AG08396 (cell line): ENCODE measurements at regions not wholly inside any gene's neighbourhood (a gene's known extent, or its start where the extent isn't known, plus 50 kb on each side); places are given as distances from the start of the nearest gene placed in this dataset.

Experiments
- DNase-seq: peaks from one replicate; pipeline ENCODE4 v3.0.0; 2012; ENCODE audit warnings: low spot score, mixed read lengths

DNA sequence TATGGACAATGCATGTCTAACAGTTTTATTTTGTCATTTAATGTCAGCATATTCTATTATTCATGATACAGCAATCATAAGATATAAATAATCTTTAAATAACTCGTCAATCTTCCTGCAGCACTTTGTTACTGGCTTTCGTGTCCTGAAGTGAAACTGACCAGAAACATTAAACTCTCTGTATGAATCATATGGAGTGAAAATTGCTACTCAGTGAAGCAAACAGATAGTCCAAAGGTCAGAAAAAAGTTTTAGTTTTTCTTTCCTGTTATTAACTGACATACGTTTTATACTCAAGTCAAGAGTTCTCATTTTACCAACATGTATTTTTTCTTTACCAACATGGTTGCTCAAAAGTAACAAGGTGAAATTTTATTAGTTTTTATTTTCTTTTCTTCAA lies 106.8 kb upstream of the GALNT5 start:
- DNase-seq, result peak; percentile 27

DNA sequence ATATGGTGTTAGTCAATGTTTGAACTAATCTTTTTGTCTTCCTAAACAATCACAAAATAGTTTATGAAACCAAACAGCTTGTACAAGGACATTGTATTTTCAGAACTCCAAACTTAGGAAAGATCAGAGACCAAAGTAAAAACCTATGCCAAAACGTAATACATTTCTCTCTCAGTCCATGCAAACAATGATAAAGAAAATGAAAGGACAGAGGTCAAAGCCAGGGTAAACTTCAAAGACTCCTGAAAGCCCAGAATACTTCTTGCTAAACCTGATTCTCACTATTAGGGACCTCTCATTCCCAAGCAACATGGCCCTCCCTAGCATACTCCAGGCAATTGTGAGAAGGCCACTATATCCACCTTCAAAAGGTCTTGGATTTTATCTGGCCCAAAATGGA lies 105.1 kb upstream of the GALNT5 start:
- DNase-seq, result no peak

DNA sequence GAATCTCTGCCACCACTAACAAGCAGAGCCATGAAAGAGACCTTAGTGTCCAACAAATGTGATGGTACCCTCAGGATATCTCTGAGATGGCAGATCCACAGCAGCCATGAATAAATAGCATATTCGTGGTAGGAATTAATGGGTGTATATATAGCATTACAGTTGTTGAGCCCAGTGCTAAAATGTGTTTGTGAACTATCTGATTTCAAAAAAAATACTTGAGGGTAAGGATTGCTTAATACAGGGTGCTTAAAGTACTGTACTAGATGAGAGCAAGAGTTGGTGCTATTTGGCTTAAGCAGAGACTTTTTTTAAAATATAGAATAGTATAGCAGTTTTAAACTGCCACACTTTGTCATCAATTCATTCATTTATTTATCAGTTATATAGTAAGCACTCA lies 101.5 kb upstream of the GALNT5 start:
- DNase-seq, result no peak

DNA sequence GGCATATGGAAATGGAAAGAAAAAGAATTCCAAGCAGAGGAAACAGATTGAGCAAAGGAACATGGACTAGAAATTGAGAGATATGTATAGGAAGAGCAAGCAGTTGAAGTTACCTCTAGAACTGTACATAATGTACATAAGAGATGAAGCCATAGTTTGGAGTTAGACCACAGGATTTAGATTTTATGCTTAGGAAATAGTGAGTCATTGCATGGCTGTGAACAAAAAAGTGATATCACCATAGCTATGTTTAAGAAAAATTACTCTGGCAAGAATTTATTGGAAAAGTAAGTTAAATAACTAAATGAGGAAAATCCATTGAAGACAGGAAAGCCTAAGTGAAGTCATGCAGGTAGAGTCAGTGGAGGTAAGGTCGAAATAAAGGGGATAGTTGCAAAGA lies 99.4 kb upstream of the GALNT5 start:
- DNase-seq, result no peak

DNA sequence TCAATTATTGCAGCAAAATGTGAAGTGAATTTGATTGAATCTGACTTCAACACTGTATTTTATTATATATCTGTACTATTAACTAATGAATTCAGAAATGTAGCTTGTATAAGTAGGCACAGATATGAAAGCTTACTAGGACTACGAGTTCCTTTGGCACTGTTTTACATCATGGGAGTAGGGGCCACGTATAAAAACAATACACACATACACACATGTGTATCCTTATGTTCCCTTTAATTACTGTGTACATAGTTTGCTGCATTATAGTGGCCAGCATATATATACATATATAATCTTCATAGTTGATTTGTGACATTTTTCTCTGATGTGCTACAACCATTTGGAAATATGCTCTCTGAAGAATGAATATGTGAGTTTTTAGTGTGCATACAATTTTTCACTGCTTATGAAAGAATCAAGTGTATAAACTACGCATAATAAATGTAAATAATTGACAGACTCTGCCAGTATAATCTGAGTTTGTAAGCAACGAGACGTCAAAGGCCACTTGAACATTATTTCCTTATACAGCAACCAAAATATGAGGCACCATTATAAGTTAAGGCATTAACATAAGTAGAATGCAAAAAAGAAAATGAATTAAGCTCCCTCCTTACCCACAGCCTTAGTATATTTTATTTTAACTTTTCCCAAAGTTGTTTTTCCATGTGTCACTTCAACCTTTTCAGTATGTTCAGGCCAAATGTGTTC lies 98.1 kb upstream of the GALNT5 start:
- no peak for DNase-seq

DNA sequence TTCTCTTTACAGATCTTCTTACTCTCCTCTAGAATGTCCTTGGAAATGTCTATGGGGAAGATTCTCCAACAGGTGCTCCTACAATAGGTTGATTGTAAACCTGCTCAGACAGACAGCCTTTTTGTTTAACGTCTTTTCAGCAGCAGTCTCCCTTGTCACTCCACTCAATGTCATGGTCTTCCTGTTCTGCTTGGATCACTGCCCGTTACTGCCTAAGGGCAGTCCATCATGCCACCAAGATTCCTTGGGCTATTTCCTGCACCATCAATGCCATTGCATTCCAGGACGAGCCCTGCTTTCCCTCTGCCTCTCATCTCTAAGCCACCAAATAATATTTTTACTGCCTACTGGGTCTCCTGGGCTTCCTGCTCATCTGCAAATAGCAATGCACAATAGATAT lies 97.4 kb upstream of the GALNT5 start:
- no peak for DNase-seq

DNA sequence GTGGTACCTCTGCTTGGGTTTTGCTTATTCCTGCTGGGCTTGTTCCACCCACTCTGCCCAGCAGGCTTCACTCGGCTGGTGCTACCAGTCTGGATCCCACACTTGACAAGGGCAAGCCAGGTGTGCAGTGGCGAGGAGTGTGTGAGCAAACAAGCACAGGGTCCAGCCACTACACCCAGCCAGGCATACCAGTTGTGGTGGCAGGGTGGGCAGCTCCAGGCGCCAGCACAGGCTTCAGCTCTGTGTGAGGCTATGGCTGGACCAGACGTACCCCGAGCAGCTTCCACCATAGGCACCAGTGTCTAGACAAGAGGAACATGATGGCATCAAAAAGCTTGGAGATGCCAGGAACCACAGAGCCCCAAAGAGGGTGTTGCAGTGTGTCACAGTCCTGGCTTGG lies 93.1 kb upstream of the GALNT5 start:
- no peak for DNase-seq

DNA sequence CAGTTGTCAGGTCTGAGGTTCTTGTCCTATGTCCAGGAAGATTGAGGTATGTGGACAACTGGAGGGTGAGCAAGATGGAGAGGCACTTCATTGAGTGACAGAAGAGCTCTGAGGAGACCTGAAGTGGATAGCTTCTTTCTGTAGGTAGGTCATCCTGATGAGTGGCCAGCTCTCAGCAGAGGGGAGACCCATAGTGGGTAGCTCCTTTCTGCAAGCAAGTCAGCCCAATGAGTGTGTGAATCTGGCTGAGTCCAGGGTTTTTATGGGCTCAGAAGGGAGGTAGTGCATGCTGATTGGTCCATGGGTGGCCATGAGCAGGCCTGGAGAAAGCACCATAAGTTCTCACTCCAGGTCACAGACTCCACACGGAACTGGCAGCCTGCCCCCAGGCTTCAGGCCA lies 92.6 kb upstream of the GALNT5 start:
- DNase-seq, result no peak

DNA sequence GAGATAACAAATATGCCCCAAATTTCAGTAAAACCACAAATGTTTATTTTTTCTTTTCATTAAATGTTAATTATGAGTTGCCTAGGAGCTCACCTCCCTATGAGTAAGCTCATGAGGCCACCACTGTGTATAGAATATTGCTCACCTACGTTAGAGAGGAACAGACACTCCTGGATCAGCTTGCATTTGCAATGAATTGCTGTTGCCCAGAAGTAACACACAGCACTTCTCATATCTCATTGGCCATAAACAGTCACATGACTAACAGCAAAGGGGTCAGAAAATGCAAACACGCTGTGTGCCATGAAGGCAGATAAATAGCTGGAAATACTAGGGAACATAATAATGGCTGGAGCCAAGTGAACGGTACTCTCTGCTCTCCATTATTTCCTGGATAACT lies 89.0 kb upstream of the GALNT5 start:
- no peak for DNase-seq

DNA sequence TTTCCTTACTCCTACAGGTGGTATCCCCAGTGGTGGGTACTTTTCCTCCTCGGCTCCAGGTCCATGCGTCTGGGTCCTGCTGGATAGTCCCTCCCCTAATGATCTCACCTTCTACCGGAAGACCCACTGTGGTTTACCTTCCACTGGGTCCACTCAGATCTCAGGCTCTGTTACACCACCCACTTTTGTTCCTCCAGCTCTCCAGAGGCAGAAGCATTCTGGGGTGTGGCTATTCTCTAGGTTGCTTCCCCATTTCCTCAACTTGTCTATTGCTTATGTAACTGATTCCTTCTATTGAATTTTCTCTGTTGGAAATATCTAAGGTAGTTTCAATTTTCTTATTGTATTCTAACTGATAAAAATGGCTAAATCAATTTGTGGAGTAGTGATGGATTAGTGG lies 87.6 kb upstream of the GALNT5 start:
- DNase-seq, result no peak

DNA sequence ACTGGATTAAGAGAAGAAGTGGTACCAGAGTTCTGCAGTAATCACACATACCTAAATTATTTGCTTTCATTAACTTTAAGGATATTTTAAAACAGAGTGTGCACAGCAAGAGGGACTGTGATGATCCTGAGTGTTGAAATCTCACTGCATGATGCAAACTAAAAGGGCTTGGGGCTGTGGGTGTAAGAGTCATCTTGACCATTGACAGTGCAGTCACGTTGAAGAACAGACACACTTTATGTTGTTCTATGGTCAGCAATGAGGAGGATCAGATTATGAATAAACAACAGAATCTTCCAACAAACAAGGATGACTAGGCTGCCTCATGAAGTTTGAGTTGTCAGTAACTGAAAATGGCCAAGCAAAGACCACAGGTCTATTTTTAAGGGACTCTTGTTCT lies 87.2 kb upstream of the GALNT5 start:
- no peak for DNase-seq

DNA sequence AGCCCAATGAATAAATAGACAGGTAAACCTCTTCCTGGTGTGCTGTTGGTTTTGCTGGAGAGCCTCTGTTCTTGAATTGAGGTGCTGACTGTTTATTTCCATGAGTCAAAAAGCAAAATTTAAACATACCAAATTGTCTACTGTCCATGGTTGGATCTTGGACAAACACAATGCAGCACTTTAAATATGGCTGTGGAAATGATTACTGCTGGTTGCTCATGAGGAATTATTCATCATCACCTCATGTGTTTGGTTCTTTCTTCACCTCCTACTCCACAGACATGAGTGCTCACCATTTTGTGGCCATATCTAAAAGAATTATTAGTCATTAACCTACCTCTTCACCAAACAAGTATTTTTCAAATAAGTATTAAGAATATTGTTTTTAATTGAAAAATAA lies 85.3 kb upstream of the GALNT5 start:
- DNase-seq, result no peak

DNA sequence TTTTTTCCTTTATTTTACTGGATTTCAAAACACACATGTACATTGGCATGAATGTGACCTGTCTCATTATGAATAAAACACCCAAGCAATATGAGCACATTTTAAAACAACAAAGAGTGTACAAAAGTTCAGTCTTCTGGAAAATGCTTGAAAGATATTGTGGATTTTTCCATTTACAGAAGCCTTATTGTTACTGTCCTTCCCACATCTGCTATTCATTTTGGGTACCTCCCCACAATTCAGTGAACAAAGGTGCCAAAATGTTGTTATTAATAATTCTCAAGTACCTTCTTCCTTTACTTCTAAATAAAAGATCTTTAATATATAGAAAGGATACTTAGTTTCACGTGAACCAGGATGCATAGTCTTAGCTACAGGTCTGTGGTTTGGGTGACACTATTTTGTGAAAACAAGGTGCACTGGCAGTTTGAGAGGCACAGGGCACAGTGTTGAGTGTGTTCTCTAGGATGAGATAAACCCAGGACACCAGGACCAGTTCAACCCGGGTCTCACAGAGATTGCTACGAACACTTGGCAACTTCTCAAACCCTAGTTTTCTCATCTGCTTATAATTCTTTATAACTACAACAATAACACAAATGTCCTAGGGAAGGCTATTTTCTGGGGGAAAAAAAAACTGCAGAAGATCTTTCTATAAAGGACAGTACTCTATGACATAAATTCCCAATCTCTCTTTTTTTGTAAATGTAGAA lies 84.5 kb upstream of the GALNT5 start:
- no peak for DNase-seq

DNA sequence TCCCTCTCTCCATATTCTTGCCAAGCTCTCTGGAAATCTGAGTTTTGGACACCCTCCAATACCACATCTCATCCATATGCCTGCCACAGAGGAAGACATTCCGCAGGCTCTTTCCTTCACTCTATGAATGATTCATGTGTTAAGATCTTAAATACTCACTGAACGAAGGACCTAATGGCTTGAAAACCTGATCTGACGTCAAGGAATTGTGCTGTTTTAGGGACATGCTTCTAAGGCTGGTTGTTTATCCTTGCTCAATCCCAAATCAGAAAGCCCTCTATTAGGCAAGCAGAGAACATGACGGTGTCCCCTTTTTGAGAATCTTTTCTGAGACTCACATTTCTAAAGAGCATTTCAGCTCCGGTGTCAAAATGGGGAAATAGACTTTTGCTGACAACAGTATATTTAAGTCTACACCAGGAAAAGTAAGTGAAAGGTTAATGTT lies 83.7 kb upstream of the GALNT5 start:
- DNase-seq, result peak; percentile 78

DNA sequence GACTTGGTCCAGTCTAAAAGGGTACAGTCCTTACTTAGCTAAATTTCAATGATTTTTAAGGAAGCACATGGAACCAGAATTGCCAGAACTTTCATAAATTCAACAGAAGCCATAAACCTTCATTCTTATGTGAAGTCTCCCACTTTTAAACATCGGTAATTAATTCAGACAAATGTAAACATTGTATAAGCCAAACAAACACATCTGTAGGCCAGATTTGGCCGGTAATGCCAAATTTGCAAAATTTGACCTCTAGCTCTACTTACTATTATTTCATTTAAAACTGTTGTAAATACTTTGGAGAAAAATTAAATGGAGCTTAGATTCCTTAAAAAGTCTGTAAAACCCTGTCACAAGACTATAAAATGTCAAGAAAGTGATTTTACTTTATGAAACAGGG lies 83.2 kb upstream of the GALNT5 start:
- no peak for DNase-seq

DNA sequence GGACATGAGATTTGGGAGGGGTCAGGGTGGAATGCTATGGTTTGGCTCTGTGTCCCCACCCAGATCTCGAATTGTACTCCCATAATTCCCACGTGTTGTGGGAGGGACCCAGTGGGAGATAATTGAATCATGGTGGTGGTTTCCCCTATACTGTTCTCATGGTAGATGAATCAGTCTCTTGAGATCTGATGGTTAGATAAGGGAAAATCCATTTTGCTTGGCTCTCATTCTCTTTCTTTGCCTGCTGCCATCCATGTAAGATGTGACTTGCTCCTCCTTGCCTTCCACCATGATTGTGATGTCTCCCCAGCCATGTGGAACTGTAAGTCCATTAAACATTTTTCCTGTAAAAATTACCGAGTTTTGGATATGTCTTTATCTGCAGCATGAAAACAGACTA lies 80.9 kb upstream of the GALNT5 start:
- no peak for DNase-seq

DNA sequence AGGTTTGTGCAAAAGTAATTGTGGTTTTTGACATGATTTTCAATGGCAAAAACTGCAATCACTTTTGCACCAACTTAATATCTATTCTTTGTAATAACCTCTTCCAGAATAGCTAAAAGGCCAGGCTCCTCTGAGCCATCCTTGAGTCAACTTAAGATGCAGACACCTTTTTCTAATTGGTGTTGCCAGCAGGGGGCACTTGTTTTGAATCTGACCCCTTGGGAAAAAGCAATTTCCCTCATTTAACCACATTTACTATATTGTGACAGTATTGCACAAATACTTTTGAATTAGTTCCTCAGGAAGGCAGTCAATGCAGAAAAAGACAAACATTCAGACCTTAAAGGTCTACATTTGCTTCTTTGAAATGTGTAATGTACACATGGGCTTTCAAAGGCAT lies 78.6 kb upstream of the GALNT5 start:
- no peak for DNase-seq

DNA sequence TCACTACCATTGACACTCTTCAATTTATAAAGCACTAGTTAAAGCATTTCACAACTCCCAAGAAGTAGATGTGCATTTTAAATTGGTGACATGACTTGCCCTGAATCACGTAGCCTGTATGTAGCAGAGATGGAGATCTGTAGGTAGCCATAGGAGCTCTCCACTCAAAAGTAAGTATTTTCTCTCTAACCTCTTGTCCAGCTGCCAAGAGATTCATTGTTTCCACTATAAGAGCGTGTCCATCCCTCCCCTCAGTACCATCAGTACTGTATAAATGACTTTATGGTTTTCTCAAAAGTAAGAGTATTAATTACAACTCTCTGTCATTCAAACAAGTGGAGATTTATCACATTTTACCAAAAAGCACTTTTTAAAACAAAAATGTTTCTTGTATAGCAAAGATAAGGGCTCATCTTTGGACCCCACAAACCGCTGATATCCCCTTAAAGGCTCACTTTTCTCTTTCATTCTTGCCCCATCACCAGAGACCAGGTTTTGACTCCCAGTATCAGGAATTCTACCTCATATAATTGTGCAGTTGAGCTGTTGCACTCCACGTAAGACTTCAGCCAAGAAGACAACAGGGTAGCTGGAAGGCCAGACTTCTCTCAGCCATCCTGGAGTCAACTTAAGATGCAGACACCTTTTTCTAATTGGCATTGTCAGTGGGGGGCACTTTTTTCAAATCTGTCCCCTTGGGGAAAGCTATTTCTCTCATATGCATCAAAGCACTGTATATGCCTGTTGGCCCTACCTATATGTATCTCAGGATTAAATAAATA lies 78.0 kb upstream of the GALNT5 start:
- no peak for DNase-seq

DNA sequence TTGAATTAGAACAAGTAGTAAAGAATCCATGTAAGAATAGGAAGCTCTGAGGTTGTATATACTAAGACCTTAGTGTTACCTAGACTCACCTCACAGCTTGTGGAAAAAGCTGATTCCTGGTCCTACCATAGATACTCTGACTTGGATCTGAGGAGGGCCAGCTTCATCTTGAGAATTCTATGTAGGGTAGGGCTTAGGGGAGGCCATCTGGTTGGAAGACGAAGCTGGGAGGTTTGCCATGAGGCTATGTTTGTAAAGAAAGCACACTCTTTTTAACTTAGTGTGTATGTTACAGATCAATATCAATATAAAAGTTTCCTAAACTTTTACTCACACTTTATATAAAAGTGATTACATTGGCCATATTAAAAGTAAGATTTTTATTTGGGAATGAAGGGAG lies 77.1 kb upstream of the GALNT5 start:
- no peak for DNase-seq

DNA sequence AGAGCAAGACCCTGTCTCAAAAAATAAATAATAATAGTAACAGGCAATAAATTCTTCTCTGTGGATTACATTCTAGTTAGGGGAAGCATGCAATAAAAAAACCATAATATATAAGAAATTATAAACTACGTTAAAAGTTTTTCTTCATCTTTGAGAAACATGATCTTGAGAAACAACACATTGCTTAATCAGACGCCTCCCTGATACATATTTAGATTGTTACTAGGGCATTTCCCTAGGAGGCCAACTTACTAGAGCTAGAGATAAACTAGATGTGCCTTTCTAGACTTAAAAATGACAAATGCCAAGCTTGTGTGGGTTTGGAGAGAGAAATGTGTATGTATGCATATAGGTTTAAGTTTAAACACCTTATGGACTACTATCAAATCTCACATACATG lies 76.3 kb upstream of the GALNT5 start:
- DNase-seq, result no peak

DNA sequence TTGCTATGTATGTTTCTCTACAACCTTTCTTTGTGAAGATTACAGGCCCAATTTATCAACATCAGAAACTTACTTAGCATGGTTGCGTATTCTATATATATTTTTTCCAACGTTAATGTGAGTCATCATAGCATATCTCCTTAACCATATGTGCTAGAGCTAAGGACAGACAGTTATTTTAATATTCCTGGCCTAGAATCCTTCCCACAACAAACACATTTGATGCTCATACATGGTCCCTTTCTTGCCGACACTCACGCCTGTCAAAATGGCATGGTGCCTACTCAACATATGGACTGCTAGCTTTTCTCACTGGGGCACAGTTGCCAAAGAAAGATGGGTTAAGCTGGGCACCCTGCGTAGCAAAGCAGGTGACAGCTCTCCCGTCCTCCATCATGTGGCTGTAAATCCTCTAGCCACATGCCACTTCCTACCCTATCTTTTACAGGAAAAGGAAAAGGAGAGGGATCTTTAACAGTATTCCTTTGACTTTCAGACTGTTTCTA lies 75.2 kb upstream of the GALNT5 start:
- DNase-seq, result no peak

DNA sequence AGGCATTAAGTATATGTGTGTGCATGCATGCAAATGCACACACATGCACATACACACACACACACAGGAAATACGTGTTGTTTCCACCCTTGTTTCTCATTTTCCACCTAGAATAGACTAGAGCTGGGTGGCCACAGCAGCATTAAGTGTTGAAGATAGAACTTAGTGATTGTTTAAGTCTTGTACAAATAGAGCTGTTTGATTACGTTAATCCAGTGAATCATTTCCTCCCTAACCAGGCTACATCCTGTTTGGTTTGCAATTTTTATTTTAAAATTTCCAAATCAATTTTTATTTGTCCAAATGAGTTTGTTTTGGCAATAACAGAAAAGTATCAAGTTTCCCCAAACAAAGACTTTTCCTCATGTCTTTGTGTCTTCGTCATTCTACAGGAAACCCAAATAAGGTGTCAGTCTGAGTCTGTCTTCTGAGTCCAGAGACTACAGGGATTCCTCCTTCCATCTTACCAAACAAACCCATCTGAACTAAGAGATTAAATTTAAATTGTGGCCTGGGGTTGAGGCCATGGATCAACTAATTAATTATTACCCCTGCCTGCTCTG lies 74.6 kb upstream of the GALNT5 start:
- peak; percentile 53 for DNase-seq
